Body of pancreas (tissue), 4 donors: ENCODE measurements at regions not wholly inside any gene's neighbourhood (a gene's known extent, or its start where the extent isn't known, plus 50 kb on each side); places are given as distances from the start of the nearest gene placed in this dataset.

Experiments used
- ATAC-seq: fragments of 150-250 bp; one replicate; pipeline ENCODE4 v1.9.1; 2016
- DNase-seq, 4 donors: peaks; one replicate each; pipeline ENCODE4 v3.0.0-alpha.2; 2019
- H3K27ac ChIP-seq, 4 donors: fragments of 200-600 bp; sonication (generic); 1 replicate in 3 of 4; 2 replicates in 1 of 4; pipeline versions ENCODE4 v1.5.1 to v1.6.1; 2016 to 2019; ENCODE audit warnings: mild to moderate bottlenecking in 1 of 4, mixed read lengths in 1 of 4, moderate library complexity in 1 of 4
- H3K27me3 ChIP-seq, 2 donors: fragments of 200-600 bp; sonication (generic); one replicate each; pipeline ENCODE4 v1.6.0; 2016; ENCODE audit warnings: mild to moderate bottlenecking in 1 of 2
- H3K36me3 ChIP-seq, 2 donors: fragments of 200-600 bp; sonication (generic); replicated peaks in 1 of 2; 2 replicates each; pipeline ENCODE4 v1.5.1; 2016; ENCODE audit warnings: low read depth in 2 of 2; ENCODE audit not compliant: insufficient read depth in 1 of 2
- H3K4me1 ChIP-seq: fragments of 200-600 bp; sonication (generic); one replicate; pipeline ENCODE4 v1.6.0; 2016
- H3K4me3 ChIP-seq, 2 donors: fragments of 200-600 bp; sonication (generic); 1 replicate in 1 of 2; 2 replicates in 1 of 2; pipeline ENCODE4 v1.5.1; 2016 to 2019
- H3K9me3 ChIP-seq, 3 donors: fragments of 200-600 bp; sonication (generic); 1 replicate in 2 of 3; 2 replicates in 1 of 3; pipeline ENCODE4 v1.5.1; 2016
- CTCF ChIP-seq, 7 experiments: fragments of 450-650 bp in 4 of 7; fragments of 200-600 bp in 3 of 7; sonication (generic) in 3 of 7; IDR thresholded peaks; one replicate each; pipeline ENCODE4 v1.5.1; 2016 to 2019; ENCODE audit warnings: antibody characterized with exemption in 7 of 7
- POLR2A ChIP-seq, 3 donors: fragments of 450-650 bp; IDR thresholded peaks; one replicate each; pipeline ENCODE4 v1.6.1; 2016; ENCODE audit warnings: antibody characterized with exemption in 3 of 3, mild to moderate bottlenecking in 2 of 3
- WGBS, 2 donors: methylation state at CpG; one replicate each; pipeline ENCODE4 v1.1.5; 2017; 5-methylcytosine and 5-hydroxymethylcytosine counted together
- intact Hi-C: fragments of 100-400 bp; cut with DNase I; formaldehyde crosslinking; loops from one replicate; pipeline ENCODE4 v1.15.1; 2023

DNA sequence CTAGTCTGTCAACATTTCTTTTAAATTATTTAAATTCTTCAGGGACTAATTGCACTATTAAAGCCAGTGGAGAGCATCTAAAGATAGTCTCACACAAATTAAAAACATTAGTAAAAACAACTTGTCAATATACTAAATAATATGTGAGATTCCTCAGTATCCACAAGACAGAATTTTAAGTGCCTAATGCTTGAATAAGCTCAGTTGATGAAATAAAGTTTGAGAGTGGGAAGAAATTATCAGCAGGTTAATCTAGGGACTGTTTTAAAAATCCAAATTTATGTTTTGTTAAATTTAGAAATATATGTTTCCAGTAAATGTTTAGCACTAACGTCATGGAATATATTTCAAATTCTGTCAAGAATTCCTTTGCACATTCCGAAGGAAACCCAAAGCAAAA lies 105.2 kb downstream of the SLC41A2 start:
- H3K4me1 ChIP-seq: no peaks in the 10 kb centered on the region
- no peak for DNase-seq
- no peaks in the 10 kb centered on the region for H3K36me3 ChIP-seq
- 87 to 91% methylated on average over 2 of the region's 2 CpGs for WGBS, 2 donors
- ATAC-seq: no peak
- no peak overlapping the region for H3K27ac ChIP-seq
- no peaks in the 10 kb centered on the region for H3K27me3 ChIP-seq
- TF ChIP-seq POLR2A (IDR thresholded peaks at IDR 0.05): no peak
- no peak for TF ChIP-seq CTCF (IDR thresholded peaks at IDR 0.05)
- intact Hi-C loops: no loop called here
- no peak overlapping the region for H3K4me3 ChIP-seq
- no peaks in the 10 kb centered on the region for H3K9me3 ChIP-seq

GRCh38 chr12:104852102-104852501 lies 106.0 kb downstream of the SLC41A2 start:
- TF ChIP-seq POLR2A (IDR thresholded peaks at IDR 0.05) (no peak), CTCF (IDR thresholded peaks at IDR 0.05) (no peak)
- ATAC-seq: no peak
- no peaks in the 10 kb centered on the region for H3K36me3 ChIP-seq
- no peaks in the 10 kb centered on the region for H3K4me1 ChIP-seq
- H3K27ac ChIP-seq: no peak overlapping the region
- no peak overlapping the region for H3K4me3 ChIP-seq
- no peak for DNase-seq
- no peaks in the 10 kb centered on the region for H3K9me3 ChIP-seq
- WGBS, 2 donors: 79 to 86% methylated on average over 2 of the region's 2 CpGs
- H3K27me3 ChIP-seq: no peaks in the 10 kb centered on the region
- intact Hi-C loops: no loop called here

DNA sequence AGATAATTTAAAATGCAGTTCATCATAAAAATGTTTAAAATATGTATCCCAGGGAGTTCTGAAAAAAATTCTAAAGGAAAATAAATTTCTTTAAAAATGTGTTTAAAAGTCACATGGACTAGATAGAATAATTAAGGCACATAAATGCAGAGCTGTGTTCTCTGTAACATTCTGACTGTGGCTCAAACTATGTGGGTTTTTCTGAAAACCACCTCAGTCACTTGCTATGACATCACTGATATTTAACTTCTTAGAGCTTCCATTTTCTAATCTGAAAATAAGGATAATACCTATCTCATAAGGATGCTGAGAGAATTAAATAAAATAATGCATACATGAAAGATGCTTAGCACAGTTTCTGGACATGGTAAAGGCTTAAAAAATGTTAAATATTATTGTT lies 107.3 kb downstream of the SLC41A2 start:
- Histone ChIP-seq H3K27ac (no peak overlapping the region), H3K9me3 (no peaks in the 10 kb centered on the region), H3K36me3 (no peaks in the 10 kb centered on the region), H3K27me3 (no peaks in the 10 kb centered on the region), H3K4me1 (peaks cover 9% of the 10 kb centered on the region), H3K4me3 (no peak overlapping the region)
- no peak for TF ChIP-seq POLR2A (IDR thresholded peaks at IDR 0.05)
- no peak for TF ChIP-seq CTCF (IDR thresholded peaks at IDR 0.05)
- intact Hi-C loops: no loop called here
- no peak for DNase-seq
- ATAC-seq: no peak

- H3K36me3 ChIP-seq: no peaks in the 10 kb centered on the region
- WGBS, 2 donors: 94% methylated on average over 2 of the region's 2 CpGs
Observed at GRCh38 chr12:104846056-104846767, 111.9 kb downstream of the SLC41A2 start.

More at GRCh38 chr12:104846056-104846767, 111.9 kb downstream of the SLC41A2 start:
- Histone ChIP-seq H3K4me3 (no peak overlapping the region), H3K27me3 (no peaks in the 10 kb centered on the region), H3K27ac (no peak overlapping the region), H3K4me1 (peaks cover 12% of the 10 kb centered on the region), H3K9me3 (no peaks in the 10 kb centered on the region)
- no peak for TF ChIP-seq POLR2A (IDR thresholded peaks at IDR 0.05)
- TF ChIP-seq CTCF (IDR thresholded peaks at IDR 0.05): no peak
- DNase-seq (no peak), ATAC-seq (no peak)
- intact Hi-C loops: no loop called here
